ENCODE measurements at regions not wholly inside any gene's neighbourhood (a gene's known extent, or its start where the extent isn't known, plus 50 kb on each side); places are given as distances from the start of the nearest gene placed in this dataset.

GRCh38 chr16:8476824-8477223 lies 113.5 kb downstream of the TMEM114 start:
- H2AFZ ChIP-seq (ENCODE audit: insufficient read depth, low read depth, low read length, poor library complexity, severe bottlenecking): no peak overlapping the region
- no peak overlapping the region for H3K4me3 ChIP-seq (ENCODE audit: control extremely low read depth in 1 of 5, extremely low read depth in 1 of 5, insufficient read depth in 1 of 5, low read depth in 2 of 5, low read length in 4 of 5)
- H3K4me1 ChIP-seq (ENCODE audit: control insufficient read depth in 2 of 2, insufficient read depth in 2 of 2, low read length in 2 of 2): no peaks in the 10 kb centered on the region
- no peak overlapping the region for H3K4me2 ChIP-seq (replicated peaks; ENCODE audit: low read depth, low read length, poor library complexity, severe bottlenecking)
- ChIA-PET CTCF (no interaction called here), POLR2A (no interaction called here)
- no peaks in the 10 kb centered on the region for H3K36me3 ChIP-seq (replicated peaks in 1 of 2; ENCODE audit: control extremely low read depth in 1 of 2, control insufficient read depth in 1 of 2, extremely low read depth in 1 of 2, insufficient read depth in 2 of 2, low read length in 1 of 2)
- no peak overlapping the region for H3K27ac ChIP-seq (ENCODE audit: low read length in 2 of 2)
- Mint-ChIP-seq H3K4me1 (no peaks in the 10 kb centered on the region), H3K9me3 (ENCODE audit: insufficient read depth) (no peaks in the 10 kb centered on the region), H3K4me3 (no peak overlapping the region), H3K27ac (no peak overlapping the region), H3K27me3 (peaks cover 3% of the 10 kb centered on the region)
- H3K79me2 ChIP-seq (ENCODE audit: control insufficient read depth, insufficient read depth, low read length): no peaks in the 10 kb centered on the region
- WGBS (ENCODE audit: insufficient coverage): no CpG with 5 or more reads among the region's 1 CpG
- no peak overlapping the region for H3K9ac ChIP-seq (ENCODE audit: low read length)
- ATAC-seq (ENCODE audit: low read depth) (no peak), DNase-seq (no peak)
- no peak for TF ChIP-seq CTCF (IDR thresholded peaks at IDR 0.05)
- no peak for TF ChIP-seq EZH2 (IDR thresholded peaks at IDR 0.05; ENCODE audit: borderline replicate concordance, insufficient read depth, low read depth, low read length, poor library complexity, severe bottlenecking)
- intact Hi-C loops (cut with micrococcal nuclease): no loop called here
- no peaks in the 10 kb centered on the region for H3K9me3 ChIP-seq (ENCODE audit: control extremely low read depth in 1 of 3, control insufficient read depth in 2 of 3, insufficient read depth in 1 of 3, low read length in 2 of 3)
- H4K20me1 ChIP-seq (ENCODE audit: control insufficient read depth, insufficient read depth, low read length, poor library complexity, severe bottlenecking): no peaks in the 10 kb centered on the region
- no peaks in the 10 kb centered on the region for H3K27me3 ChIP-seq (replicated peaks in 1 of 4; ENCODE audit: control extremely low read depth in 1 of 4, control insufficient read depth in 3 of 4, insufficient read depth in 4 of 4, low read length in 3 of 4)

- Mint-ChIP-seq H3K27me3 (peaks cover 3% of the 10 kb centered on the region), H3K9me3 (ENCODE audit: insufficient read depth) (no peaks in the 10 kb centered on the region), H3K4me3 (no peak overlapping the region), H3K4me1 (no peaks in the 10 kb centered on the region), H3K27ac (no peak overlapping the region)
- WGBS (ENCODE audit: insufficient coverage): 55% methylated on average over 7 of the region's 9 CpGs
- H3K9me3 ChIP-seq (ENCODE audit: control extremely low read depth in 1 of 3, control insufficient read depth in 2 of 3, insufficient read depth in 1 of 3, low read length in 2 of 3): no peaks in the 10 kb centered on the region
- no peak overlapping the region for H3K4me2 ChIP-seq (replicated peaks; ENCODE audit: low read depth, low read length, poor library complexity, severe bottlenecking)
- no peaks in the 10 kb centered on the region for H3K36me3 ChIP-seq (replicated peaks in 1 of 2; ENCODE audit: control extremely low read depth in 1 of 2, control insufficient read depth in 1 of 2, extremely low read depth in 1 of 2, insufficient read depth in 2 of 2, low read length in 1 of 2)
- H2AFZ ChIP-seq (ENCODE audit: insufficient read depth, low read depth, low read length, poor library complexity, severe bottlenecking): no peak overlapping the region
- no peaks in the 10 kb centered on the region for H3K79me2 ChIP-seq (ENCODE audit: control insufficient read depth, insufficient read depth, low read length)
- TF ChIP-seq EZH2 (IDR thresholded peaks at IDR 0.05; ENCODE audit: borderline replicate concordance, insufficient read depth, low read depth, low read length, poor library complexity, severe bottlenecking) (no peak), CTCF (IDR thresholded peaks at IDR 0.05) (no peak)
- no peak overlapping the region for H3K27ac ChIP-seq (ENCODE audit: low read length in 2 of 2)
- no peak overlapping the region for H3K4me3 ChIP-seq (ENCODE audit: control extremely low read depth in 1 of 5, extremely low read depth in 1 of 5, insufficient read depth in 1 of 5, low read depth in 2 of 5, low read length in 4 of 5)
- intact Hi-C loops (cut with micrococcal nuclease): no loop called here
- ChIA-PET CTCF (no interaction called here), POLR2A (no interaction called here)
- no peaks in the 10 kb centered on the region for H3K4me1 ChIP-seq (ENCODE audit: control insufficient read depth in 2 of 2, insufficient read depth in 2 of 2, low read length in 2 of 2)
- ATAC-seq (ENCODE audit: low read depth) (no peak), DNase-seq (no peak)
- no peak overlapping the region for H3K9ac ChIP-seq (ENCODE audit: low read length)
- no peaks in the 10 kb centered on the region for H3K27me3 ChIP-seq (replicated peaks in 1 of 4; ENCODE audit: control extremely low read depth in 1 of 4, control insufficient read depth in 3 of 4, insufficient read depth in 4 of 4, low read length in 3 of 4)
- H4K20me1 ChIP-seq (ENCODE audit: control insufficient read depth, insufficient read depth, low read length, poor library complexity, severe bottlenecking): no peaks in the 10 kb centered on the region
Measured at GRCh38 chr16:8474587-8474986, 115.7 kb downstream of the TMEM114 start.
